SIG-M5 (cell line): ENCODE measurements at regions not wholly inside any gene's neighbourhood (a gene's known extent, or its start where the extent isn't known, plus 50 kb on each side); places are given as distances from the start of the nearest gene placed in this dataset.
"Not testable (repeated sequence)": the region's sequence is repeated elsewhere in the genome, so short reads cannot be mapped to it uniquely, and the experiment has no call there.

Source experiments
- DNase-seq: peaks from one replicate; lab custom pipeline; 2025; lab: John Stamatoyannopoulos, UW

GRCh38 chr9:108039012-108039411 is 549.4 kb upstream of the KLF4 start:
- no peak for DNase-seq

- no peak for DNase-seq
Observed at GRCh38 chr9:108035487-108035886, 545.9 kb upstream of the KLF4 start.

- no peak for DNase-seq
Observed at GRCh38 chr9:108033976-108034964, 544.7 kb upstream of the KLF4 start.

- not testable (repeated sequence) for DNase-seq
Observed at GRCh38 chr9:108032079-108032478, 542.5 kb upstream of the KLF4 start.

- DNase-seq, result not testable (repeated sequence)
Observed at GRCh38 chr9:108031221-108031620, 541.7 kb upstream of the KLF4 start.

GRCh38 chr9:108026718-108027117 is 537.1 kb upstream of the KLF4 start:
- not testable (repeated sequence) for DNase-seq

DNA sequence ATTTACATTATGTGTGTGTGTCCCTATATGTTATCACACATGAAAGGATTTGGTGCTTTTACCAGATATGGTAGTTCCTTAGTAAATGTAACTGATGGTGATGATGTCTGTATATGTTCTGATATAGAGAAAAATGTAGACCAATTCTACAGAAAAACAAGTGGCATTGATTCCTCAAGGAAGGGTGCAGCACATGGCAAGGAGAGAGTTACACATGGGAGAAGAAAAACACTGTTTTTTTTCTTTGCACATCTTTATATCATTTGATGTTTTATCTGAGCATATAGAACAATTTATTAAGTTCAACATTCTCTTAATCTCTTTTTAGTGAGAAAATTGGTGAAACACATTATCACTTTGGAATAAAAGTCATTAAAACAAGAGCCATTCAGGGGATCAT is 535.0 kb upstream of the KLF4 start:
- DNase-seq, result no peak

DNA sequence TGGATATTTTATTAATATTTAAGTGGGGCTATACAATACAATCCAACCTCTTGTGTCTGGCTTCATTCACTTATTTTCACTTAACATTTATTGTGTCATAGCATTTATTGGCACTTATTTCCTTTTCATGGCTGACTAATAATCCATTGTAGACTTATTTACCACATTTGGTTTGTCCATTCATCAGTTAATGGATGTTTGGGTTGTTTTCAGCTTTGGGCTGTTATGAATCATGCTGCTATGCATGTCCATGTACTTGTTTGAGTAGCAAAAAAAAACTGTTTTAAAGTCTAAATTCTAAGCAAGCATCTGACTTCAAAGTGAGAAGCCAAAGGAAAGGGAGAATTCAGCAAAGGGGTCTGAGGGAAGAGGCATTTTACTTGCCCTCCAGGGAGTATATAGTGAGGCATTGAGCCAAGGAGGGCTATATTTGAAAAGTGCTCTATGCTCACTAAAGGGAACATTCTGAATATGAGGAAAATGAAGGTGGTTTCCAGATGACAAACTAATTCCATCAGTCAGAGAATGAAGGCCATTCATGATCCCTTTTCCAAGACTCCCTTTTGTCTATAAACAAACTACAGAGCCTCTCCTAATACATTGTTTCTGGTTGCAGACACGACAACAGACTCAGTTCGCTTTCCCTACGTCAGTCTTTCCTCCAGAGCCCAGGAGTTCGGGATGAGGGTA is 532.8 kb upstream of the KLF4 start:
- DNase-seq, result no peak

GRCh38 chr9:108021096-108021710 is 531.6 kb upstream of the KLF4 start:
- no peak for DNase-seq

DNA sequence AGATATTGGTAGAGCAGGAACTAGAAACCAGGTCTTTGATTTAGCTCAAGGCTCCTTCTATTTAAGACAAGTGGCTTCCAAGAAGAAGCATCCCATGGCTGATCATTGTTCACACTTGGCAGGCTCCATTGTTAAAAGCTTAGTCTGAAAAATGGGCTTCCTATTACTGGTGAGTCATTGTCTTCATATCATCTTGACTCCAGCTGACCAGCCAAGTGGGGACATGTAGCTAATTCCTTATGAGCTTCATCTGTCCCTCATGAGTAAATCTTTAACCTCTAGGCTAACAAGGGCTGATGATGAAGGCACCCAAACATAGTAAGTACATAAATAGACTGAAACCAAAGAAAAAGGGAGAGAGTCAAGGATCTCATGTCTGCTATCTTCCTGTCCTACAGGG is 530.3 kb upstream of the KLF4 start:
- no peak for DNase-seq

DNA sequence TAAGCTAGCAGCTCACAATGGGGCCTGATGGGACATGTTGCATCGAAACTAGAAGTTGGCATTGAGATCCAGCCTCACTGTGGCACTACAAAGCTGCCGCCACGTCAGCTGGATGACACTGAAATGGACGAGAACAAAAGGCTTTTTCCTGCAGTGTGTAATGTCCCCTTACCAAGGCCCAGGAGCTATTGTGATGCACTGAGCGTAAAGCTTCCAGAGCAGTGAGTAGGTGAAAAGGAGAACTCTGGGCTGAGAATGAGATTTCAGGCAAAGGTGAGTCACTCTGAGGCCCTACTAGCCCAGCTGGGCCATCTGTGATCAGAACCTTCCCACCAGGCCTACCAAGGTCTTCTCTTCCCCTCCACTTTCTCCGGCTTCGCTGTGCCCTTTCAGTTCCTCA is 528.1 kb upstream of the KLF4 start:
- no peak for DNase-seq

DNA sequence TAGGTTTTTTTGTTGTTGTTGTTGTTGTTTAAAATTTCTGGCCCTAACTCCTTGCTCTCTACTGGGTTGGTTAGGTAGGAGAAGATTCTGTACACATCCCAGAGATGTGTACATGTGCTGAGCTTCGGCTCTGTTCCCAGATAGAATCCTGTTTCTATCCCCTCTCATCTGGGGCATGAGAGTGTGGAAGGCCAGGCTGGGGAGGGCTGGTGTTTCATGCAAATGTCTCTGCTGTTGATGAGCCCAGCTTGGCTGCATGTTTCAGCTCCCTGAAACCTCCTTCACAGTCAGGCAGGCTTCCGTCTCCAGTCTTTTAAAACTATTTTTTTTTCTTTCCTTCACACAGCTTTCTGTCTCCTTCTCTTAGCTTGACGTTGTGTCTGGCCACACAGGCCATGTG is 526.9 kb upstream of the KLF4 start:
- DNase-seq, result no peak

DNA sequence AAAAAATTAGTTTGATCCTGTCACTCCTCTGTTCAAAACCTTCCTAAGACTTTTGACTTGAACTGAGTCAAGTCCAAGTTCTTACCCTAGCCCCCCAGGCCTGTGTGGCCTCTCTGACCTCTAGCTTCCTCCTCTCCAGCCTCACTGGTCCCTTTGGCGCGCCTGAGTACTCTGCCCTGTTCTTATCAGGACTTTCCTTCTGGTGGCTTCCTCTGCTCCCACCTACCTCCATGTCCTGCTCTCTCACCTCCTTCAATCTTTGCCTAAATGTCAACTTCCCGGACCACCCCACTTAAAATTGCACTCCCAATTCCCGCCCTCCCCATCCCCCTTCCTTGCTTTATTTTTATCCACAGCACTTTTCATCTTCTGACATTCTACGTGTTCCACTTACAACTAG is 526.1 kb upstream of the KLF4 start:
- DNase-seq, result no peak

DNA sequence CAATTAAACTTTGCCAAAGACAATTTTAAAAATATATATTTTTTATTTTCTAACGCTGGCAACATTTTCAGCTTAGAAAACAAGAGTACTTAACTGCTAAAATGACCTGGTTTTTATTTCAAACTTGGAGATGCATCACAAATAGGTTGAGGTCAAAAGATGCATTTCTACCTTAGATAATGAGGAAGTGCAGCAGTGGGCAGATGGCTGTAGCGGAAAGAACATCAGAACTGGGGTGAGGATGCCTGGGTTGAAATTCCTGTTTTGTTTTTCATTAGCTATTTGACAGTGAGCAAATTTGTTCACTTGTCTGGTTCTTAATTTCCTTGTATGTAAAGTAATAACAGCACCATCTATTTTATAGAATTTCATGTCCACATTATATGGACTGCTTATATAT is 524.8 kb upstream of the KLF4 start:
- DNase-seq, result no peak

DNA sequence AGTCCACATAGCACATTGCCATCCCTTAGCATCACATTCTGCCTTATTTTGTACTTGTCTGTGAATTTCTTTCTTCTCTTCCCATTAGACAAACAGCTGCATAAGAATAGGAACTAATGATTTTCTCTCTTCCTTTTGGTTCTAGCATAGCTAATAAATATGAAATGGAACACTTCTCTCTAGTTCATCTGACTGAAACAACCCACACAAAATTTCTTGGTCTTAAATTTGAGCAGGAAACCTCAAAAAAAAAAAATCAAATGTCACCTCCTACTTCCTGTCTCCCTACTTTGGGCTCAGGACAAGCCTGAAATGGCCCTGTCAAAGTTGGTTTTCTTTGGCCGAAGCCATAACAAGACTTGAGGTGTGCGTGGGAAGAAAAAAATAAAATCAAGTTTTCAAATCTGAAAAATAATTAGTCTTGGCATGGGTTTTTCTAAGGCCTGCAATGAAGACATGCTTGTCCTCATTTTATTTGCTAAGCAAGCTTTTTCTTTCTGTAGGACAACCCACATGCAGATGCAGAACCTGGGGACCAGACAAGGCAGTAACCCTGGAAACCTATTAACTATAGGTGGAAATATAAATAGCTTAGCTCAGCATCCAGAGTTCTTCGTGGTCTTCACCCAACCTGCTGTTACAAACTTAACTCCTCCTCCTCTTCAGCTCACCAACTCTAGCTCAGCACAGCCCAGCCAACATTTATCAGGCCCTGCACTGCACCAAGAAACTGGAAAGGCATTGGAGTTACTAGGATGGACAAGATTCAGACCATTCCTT is 523.5 kb upstream of the KLF4 start:
- DNase-seq, result no peak

GRCh38 chr9:108012405-108012804 is 522.8 kb upstream of the KLF4 start:
- no peak for DNase-seq

DNA sequence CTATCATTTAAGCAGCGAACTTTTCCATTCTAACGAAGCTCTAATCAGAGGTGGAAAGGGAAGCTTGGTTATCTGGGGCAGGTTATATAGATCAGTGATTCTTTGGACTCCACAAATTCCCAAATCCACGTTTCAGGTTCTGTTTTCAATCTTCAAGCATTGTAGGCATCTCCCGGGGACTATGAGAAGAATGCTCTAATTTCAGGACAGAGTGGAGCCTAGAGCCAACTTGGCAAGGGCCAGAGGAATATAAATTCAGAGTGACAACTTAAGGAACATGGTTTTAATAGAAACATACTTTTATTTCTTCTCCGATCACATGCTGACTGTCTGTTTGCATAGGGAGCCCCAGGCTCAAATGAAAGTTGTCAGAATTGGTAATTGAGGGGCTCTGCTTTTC is 514.0 kb upstream of the KLF4 start:
- no peak for DNase-seq

- DNase-seq, result no peak
Observed at GRCh38 chr9:108002371-108002956, 512.9 kb upstream of the KLF4 start.

DNA sequence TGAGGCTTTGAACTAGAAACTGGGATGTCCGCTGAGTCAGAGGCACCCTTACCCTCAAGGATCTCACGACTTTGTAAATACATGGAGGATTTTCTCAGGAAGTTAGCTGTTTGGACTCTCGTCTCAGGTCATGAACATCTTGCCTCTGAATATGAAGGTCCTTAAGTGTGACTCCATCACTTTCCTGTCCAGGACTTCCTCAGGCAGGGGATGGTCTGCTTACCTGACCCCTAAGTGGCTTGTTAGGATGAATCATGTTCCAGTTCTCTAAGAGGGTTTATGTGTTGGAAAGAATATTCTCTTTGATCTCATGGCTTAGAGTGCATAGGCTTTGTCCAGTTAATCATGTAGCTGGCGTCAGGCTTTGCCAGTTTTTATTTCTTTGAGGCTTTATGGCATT is 511.7 kb upstream of the KLF4 start:
- DNase-seq, result no peak

DNA sequence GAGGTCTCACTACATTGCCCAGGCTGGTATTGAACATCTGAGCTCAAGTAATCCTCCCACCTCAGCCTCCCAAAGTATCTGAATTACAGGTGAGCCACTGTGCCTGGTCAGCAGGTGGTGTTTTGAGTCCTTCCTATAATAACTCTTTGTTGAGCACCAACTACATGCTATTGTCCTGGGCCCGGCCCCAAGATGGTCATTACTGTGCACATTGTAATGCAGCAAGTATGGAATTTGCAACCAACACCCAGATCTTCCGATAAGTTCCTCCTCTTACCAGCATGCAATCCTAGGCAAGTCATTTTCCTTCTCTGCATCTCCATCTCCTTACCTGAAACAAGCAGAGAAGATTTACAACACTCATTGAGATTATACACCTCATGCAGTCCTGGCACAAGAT is 510.3 kb upstream of the KLF4 start:
- no peak for DNase-seq

DNA sequence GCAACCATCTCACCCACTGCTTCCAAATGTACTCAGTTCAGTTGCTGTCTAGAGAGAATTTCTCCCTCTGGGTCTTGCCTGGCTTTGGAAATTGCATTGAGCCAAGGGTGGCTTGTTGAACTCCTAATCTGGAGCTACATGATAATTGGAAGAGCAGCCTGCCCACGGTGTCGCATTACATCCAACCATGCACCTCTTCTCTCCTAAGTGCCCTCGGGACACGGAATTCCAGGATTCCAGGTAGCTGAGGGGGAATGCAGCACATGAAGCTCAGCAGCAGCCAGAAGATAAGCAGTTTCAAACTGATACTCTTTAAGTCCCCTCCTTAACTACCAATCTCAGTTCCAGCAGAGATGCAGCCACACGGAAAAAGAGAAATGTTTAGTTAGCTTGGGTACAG is 509.4 kb upstream of the KLF4 start:
- DNase-seq, result no peak

- no peak for DNase-seq
Observed at GRCh38 chr9:107994648-107995047, 505.1 kb upstream of the KLF4 start.
